Astrocyte of the spinal cord (primary cell): ENCODE measurements at regions not wholly inside any gene's neighbourhood (a gene's known extent, or its start where the extent isn't known, plus 50 kb on each side); places are given as distances from the start of the nearest gene placed in this dataset.
"Not testable (repeated sequence)": the region's sequence is repeated elsewhere in the genome, so short reads cannot be mapped to it uniquely, and the experiment has no call there.

Experiments
- DNase-seq: peaks from one replicate; pipeline ENCODE4 v3.0.0; 2011; ENCODE audit warnings: low read depth, low spot score
- H3K4me3 ChIP-seq: 2 replicates; pipeline ENCODE4 v1.5.1; 2011; ENCODE audit warnings: low read depth, mild to moderate bottlenecking, low read length, moderate library complexity
- in situ Hi-C: cut with HindIII; loops from 2 replicates; pipeline ENCODE4 v1.10.0; 2017; ENCODE audit warnings: low sequenced_read_pairs
- TF ChIP-seq, protein P1 (sequence below): IDR thresholded peaks from 2 replicates; pipeline ENCODE4 v1.5.1; 2012; ENCODE audit warnings: low read depth, mild to moderate bottlenecking, low read length, inconsistent platforms

- in situ Hi-C loops = no loop called here
- TF ChIP-seq, protein P1, sequence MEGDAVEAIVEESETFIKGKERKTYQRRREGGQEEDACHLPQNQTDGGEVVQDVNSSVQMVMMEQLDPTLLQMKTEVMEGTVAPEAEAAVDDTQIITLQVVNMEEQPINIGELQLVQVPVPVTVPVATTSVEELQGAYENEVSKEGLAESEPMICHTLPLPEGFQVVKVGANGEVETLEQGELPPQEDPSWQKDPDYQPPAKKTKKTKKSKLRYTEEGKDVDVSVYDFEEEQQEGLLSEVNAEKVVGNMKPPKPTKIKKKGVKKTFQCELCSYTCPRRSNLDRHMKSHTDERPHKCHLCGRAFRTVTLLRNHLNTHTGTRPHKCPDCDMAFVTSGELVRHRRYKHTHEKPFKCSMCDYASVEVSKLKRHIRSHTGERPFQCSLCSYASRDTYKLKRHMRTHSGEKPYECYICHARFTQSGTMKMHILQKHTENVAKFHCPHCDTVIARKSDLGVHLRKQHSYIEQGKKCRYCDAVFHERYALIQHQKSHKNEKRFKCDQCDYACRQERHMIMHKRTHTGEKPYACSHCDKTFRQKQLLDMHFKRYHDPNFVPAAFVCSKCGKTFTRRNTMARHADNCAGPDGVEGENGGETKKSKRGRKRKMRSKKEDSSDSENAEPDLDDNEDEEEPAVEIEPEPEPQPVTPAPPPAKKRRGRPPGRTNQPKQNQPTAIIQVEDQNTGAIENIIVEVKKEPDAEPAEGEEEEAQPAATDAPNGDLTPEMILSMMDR = no peak
- H3K4me3 ChIP-seq = no peak overlapping the region
- DNase-seq = no peak
Observed at GRCh38 chr7:121730869-121731268, 142.1 kb upstream of the PTPRZ1 start.

DNA sequence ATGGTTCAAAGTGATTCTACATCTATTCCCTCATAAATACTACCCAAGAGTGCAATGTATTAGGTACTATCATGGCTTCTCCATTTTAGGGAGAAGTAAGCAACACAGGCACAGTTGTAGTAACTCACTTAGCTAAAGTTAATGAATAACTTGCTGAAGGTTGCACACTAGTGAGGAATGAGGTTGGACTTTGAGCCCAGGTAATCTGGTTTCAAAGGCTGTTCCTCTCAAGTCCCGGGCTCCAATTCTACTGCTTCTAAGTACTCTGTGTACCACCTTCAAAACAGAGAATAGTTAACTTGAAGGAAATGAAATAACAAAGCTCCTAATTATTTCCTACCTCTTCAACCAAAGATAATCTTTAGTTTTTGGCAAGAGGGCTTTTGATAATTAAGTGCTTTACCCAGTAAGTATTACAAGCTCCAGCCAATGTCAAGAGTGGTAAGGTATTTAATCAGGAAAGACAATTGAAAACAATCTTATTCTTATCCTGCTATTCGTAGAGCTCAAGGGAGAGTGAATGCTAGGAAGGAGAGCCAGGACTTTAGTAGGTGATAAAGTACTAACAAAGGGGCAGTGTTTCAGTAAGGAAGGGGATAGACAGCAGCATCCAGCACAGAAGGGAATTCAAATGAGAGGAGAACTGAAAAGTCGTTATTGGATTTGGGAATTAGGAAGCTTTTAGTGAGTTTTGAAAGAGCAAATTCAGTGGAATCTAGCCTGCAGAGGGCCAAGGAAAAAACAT, 158.2 kb upstream of the PTPRZ1 start:
- DNase-seq = no peak
- no peak overlapping the region for H3K4me3 ChIP-seq
- in situ Hi-C loops = no loop called here
- TF ChIP-seq, protein P1 = no peak

- H3K4me3 ChIP-seq, in situ Hi-C loops, DNase-seq: not testable (repeated sequence)
Observed at GRCh38 chr7:121712961-121713360, 160.0 kb upstream of the PTPRZ1 start.

- in situ Hi-C loops = no loop called here
- no peak overlapping the region for H3K4me3 ChIP-seq
- DNase-seq = no peak
- TF ChIP-seq, protein P1 = no peak
Observed at GRCh38 chr7:121697731-121698316, 175.1 kb upstream of the PTPRZ1 start.

- in situ Hi-C loops = no loop called here
- TF ChIP-seq, protein P1 = no peak
- no peak for DNase-seq
- H3K4me3 ChIP-seq = no peak overlapping the region
Observed at GRCh38 chr7:121696954-121697353, 176.0 kb upstream of the PTPRZ1 start.

DNA sequence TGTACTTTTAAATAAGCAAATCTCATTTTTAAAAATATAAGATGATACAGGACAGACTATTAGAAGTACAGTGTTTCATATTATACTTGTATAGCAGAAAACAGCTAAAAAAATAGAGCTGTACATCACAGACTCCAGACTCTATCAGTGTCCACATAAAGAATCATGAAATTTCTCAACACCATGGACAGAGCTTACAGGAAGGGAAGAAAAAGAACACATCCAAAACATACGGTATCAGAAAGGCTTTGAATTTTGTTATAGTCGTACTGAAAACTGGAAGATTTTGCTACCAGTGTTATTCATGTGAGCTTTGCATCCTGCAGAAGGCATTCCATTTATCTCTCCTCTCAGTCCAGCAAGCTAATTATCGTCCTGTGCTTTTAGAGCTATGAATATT, 183.2 kb upstream of the PTPRZ1 start:
- TF ChIP-seq, protein P1 = no peak
- no peak overlapping the region for H3K4me3 ChIP-seq
- in situ Hi-C loops = no loop called here
- no peak for DNase-seq

- in situ Hi-C loops = no loop called here
- DNase-seq = no peak
- TF ChIP-seq, protein P1 = no peak
- no peak overlapping the region for H3K4me3 ChIP-seq
Observed at GRCh38 chr7:121681700-121682099, 191.3 kb upstream of the PTPRZ1 start.
